ENCODE measurements at regions not wholly inside any gene's neighbourhood (a gene's known extent, or its start where the extent isn't known, plus 50 kb on each side); places are given as distances from the start of the nearest gene placed in this dataset.

DNA sequence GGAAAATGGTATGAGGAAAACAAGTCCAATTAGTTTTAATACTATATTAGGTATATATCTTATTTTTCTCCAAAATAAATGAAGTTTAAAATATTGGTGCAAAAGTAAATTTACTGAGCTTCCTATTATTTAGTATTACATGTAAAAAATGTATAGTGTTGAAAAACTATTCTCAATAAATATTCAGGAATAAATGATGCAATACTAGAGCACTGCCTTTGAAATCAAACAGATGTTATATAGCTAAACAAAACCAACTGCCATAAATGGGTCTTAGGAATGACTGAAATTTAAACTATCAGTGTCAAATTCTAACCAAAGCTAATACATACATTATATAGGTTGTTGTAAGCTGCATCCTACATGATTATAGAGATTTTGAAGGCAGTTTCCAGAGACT lies 1434.0 kb upstream of the LRRTM3 start:
- no peak for TF ChIP-seq ARNTL (CRISPR knock-in tag; IDR thresholded peaks at IDR 0.05; ENCODE audit: borderline replicate concordance, low read depth)
- TF ChIP-seq ZC3H10 (CRISPR knock-in tag; IDR thresholded peaks at IDR 0.05), result no peak
